H1 (cell line): ENCODE measurements at regions not wholly inside any gene's neighbourhood (a gene's known extent, or its start where the extent isn't known, plus 50 kb on each side); places are given as distances from the start of the nearest gene placed in this dataset.

Experiments
- CTCF ChIA-PET: fragments of 300-600 bp; sonication (Branson Sonifier 250); formaldehyde crosslinking; loops from one replicate; lab custom pipeline; 2021; ENCODE audit not compliant: partially characterized antibody; lab: Charles Lee
- POLR2A ChIA-PET: fragments of 300-600 bp; sonication (Branson Sonifier 250); formaldehyde crosslinking; loops from one replicate; lab custom pipeline; 2021; ENCODE audit warnings: inconsistent platforms; ENCODE audit not compliant: partially characterized antibody; lab: Charles Lee
- DNase-seq, 2 experiments: peaks; one replicate each; pipeline versions ENCODE4 v3.0.0 to v3.0.0-alpha.2; 2010 to 2022; ENCODE audit warnings: low spot score in 2 of 2, low read depth in 1 of 2, mixed read lengths in 1 of 2
- FAIRE-seq: peaks from 2 replicates; lab custom pipeline; 2011; peaks lifted over from hg19 to GRCh38; lab: Jason Lieb, UNC
- H2AFZ ChIP-seq: 2 replicates; pipeline ENCODE4 v1.8.1; 2012; ENCODE audit warnings: low read length, inconsistent platforms
- H2AK5ac ChIP-seq: 2 replicates; pipeline ENCODE4 v1.6.1; 2013; ENCODE audit warnings: low read depth, low read length
- H2BK120ac ChIP-seq: replicated peaks from 2 replicates; pipeline ENCODE3; 2013; ENCODE audit warnings: low read depth, low read length, inconsistent platforms
- H2BK12ac ChIP-seq: 2 replicates; pipeline ENCODE4 v1.6.1; 2013; ENCODE audit warnings: low read depth, low read length
- H2BK15ac ChIP-seq: 2 replicates; pipeline ENCODE4 v1.6.1; 2013; ENCODE audit warnings: low read length
- H2BK20ac ChIP-seq: 2 replicates; pipeline ENCODE4 v1.6.1; 2013; ENCODE audit warnings: low read length
- H2BK5ac ChIP-seq: 2 replicates; pipeline ENCODE4 v1.6.1; 2013; ENCODE audit warnings: low read depth, low read length
- H3K14ac ChIP-seq: 2 replicates; pipeline ENCODE4 v1.6.1; 2013; ENCODE audit warnings: inconsistent platforms; ENCODE audit not compliant: insufficient read length
- H3K18ac ChIP-seq: 2 replicates; pipeline ENCODE4 v1.6.1; 2013; ENCODE audit warnings: low read length; ENCODE audit errors: extremely low read depth
- H3K23ac ChIP-seq: 2 replicates; pipeline ENCODE4 v1.6.1; 2013; ENCODE audit warnings: inconsistent platforms; ENCODE audit not compliant: insufficient read length
- H3K23me2 ChIP-seq: 2 replicates; pipeline ENCODE4 v1.6.1; 2013; ENCODE audit warnings: low read depth, low read length
- H3K27ac ChIP-seq: 2 replicates; pipeline ENCODE4 v1.6.1; 2011; ENCODE audit warnings: low read depth, low read length, inconsistent platforms
- H3K27me3 ChIP-seq, 4 experiments: replicated peaks in 1 of 4; 1 replicate in 1 of 4; 2 replicates in 3 of 4; pipeline versions ENCODE4 v1.6.1 to v1.8.1; 2011 to 2013; ENCODE audit warnings: low read length in 3 of 4, mild to moderate bottlenecking in 3 of 4, inconsistent platforms in 2 of 4, mixed read lengths in 2 of 4, moderate library complexity in 1 of 4; ENCODE audit not compliant: control insufficient read depth in 3 of 4, insufficient read depth in 3 of 4; ENCODE audit errors: extremely low read depth in 1 of 4
- H3K36me3 ChIP-seq, 4 experiments: 2 replicates each; pipeline versions ENCODE4 v1.6.1 to v1.8.1; 2011 to 2013; ENCODE audit warnings: mild to moderate bottlenecking in 4 of 4, low read length in 3 of 4, moderate library complexity in 2 of 4, control low read depth in 1 of 4, inconsistent platforms in 1 of 4; ENCODE audit not compliant: insufficient read depth in 4 of 4, control insufficient read depth in 2 of 4
- H3K4ac ChIP-seq: replicated peaks from 2 replicates; pipeline ENCODE3; 2013; ENCODE audit warnings: low read length, low read depth, mixed read lengths, inconsistent platforms; ENCODE audit not compliant: insufficient read length
- H3K4me1 ChIP-seq, 4 experiments: replicated peaks in 1 of 4; 1 replicate in 1 of 4; 2 replicates in 3 of 4; pipeline versions ENCODE4 v1.6.1 to v1.8.1; 2011 to 2013; ENCODE audit warnings: low read length in 3 of 4, inconsistent platforms in 2 of 4, mixed read lengths in 1 of 4; ENCODE audit not compliant: insufficient read depth in 4 of 4, control insufficient read depth in 3 of 4
- H3K4me2 ChIP-seq, 2 experiments: 2 replicates each; pipeline versions ENCODE4 v1.6.1 to v1.8.1; 2011 to 2013; ENCODE audit warnings: low read depth in 2 of 2, low read length in 2 of 2, control low read depth in 1 of 2, inconsistent platforms in 1 of 2, mild to moderate bottlenecking in 1 of 2; ENCODE audit not compliant: insufficient read depth in 1 of 2
- H3K4me3 ChIP-seq, 4 experiments: fragments of 200-600, 300-600 bp in 1 of 4; sonication (generic), shearing (Covaris generic), sonication (Bioruptor Twin) in 1 of 4; 2 replicates each; pipeline versions ENCODE4 v1.5.1 to v1.8.1; 2011 to 2016; ENCODE audit warnings: low read length in 4 of 4, low read depth in 3 of 4, control low read depth in 2 of 4, inconsistent platforms in 2 of 4, mild to moderate bottlenecking in 2 of 4, mixed read lengths in 1 of 4, moderate library complexity in 1 of 4; ENCODE audit not compliant: insufficient read depth in 2 of 4; ENCODE audit errors: extremely low read depth in 1 of 4
- H3K56ac ChIP-seq: replicated peaks from 2 replicates; pipeline ENCODE3; 2013; ENCODE audit warnings: low read depth, mild to moderate bottlenecking, mixed read lengths, low read length, inconsistent platforms; ENCODE audit not compliant: insufficient read length
- H3K79me1 ChIP-seq: 2 replicates; pipeline ENCODE4 v1.6.1; 2013; ENCODE audit warnings: low read depth, low read length, control low read depth
- H3K79me2 ChIP-seq, 2 experiments: 2 replicates each; pipeline versions ENCODE4 v1.6.1 to v1.8.1; 2012 to 2013; ENCODE audit warnings: low read length in 2 of 2, mild to moderate bottlenecking in 2 of 2, inconsistent platforms in 1 of 2; ENCODE audit not compliant: insufficient read depth in 2 of 2, control insufficient read depth in 1 of 2
- H3K9ac ChIP-seq, 4 experiments: replicated peaks in 1 of 4; 1 replicate in 1 of 4; 2 replicates in 3 of 4; pipeline versions ENCODE4 v1.6.1 to v1.8.1; 2011 to 2013; ENCODE audit warnings: low read depth in 3 of 4, low read length in 3 of 4, control low read depth in 2 of 4, mild to moderate bottlenecking in 2 of 4, moderate library complexity in 2 of 4, inconsistent platforms in 1 of 4; ENCODE audit errors: extremely low read depth in 1 of 4
- H3K9me3 ChIP-seq, 2 experiments: 2 replicates each; pipeline versions ENCODE4 v1.6.1 to v1.8.1; 2012 to 2013; ENCODE audit warnings: mild to moderate bottlenecking in 2 of 2, moderate library complexity in 2 of 2, control low read depth in 1 of 2, inconsistent platforms in 1 of 2, low read depth in 1 of 2, low read length in 1 of 2, mixed read lengths in 1 of 2; ENCODE audit not compliant: insufficient read depth in 2 of 2
- H4K20me1 ChIP-seq, 2 experiments: replicated peaks in 1 of 2; 2 replicates each; pipeline versions ENCODE3 to v1.8.1; 2011 to 2013; ENCODE audit warnings: inconsistent platforms in 2 of 2, low read length in 2 of 2, mild to moderate bottlenecking in 1 of 2; ENCODE audit not compliant: insufficient read depth in 2 of 2, control insufficient read depth in 1 of 2
- H4K5ac ChIP-seq: 2 replicates; pipeline ENCODE4 v1.6.1; 2013; ENCODE audit warnings: low read length, low read depth, mixed read lengths, inconsistent platforms; ENCODE audit not compliant: insufficient read length
- H4K8ac ChIP-seq: 2 replicates; pipeline ENCODE4 v1.8.0; 2013; ENCODE audit warnings: mild to moderate bottlenecking, moderate library complexity, low read length, inconsistent platforms; ENCODE audit not compliant: insufficient read depth; ENCODE audit errors: extremely low read depth
- H4K91ac ChIP-seq: replicated peaks from 2 replicates; pipeline ENCODE3; 2013; ENCODE audit warnings: low read length, mixed read lengths, inconsistent platforms; ENCODE audit not compliant: insufficient read length
- KDM1A ChIP-seq: fragments of 200-600, 300-600 bp; sonication (generic); IDR thresholded peaks from 2 replicates; pipeline ENCODE4 v1.7.1; 2016; ENCODE audit warnings: mild to moderate bottlenecking, low read length, borderline replicate concordance
- MAFK ChIP-seq: IDR thresholded peaks from 2 replicates; pipeline ENCODE4 v1.6.1; 2012; ENCODE audit warnings: low read depth, mild to moderate bottlenecking, improper control_type of control experiment, low read length
- RAD21 ChIP-seq, 2 experiments: IDR thresholded peaks in 1 of 2; conservative IDR thresholded peaks in 1 of 2; 2 replicates each; pipeline ENCODE4 v1.6.1; 2011; ENCODE audit warnings: low read depth in 2 of 2, low read length in 2 of 2, improper control_type of control experiment in 1 of 2, inconsistent platforms in 1 of 2, mild to moderate bottlenecking in 1 of 2, moderate library complexity in 1 of 2
- TAF7 ChIP-seq: optimal IDR thresholded peaks from 2 replicates; pipeline ENCODE3; 2011; ENCODE audit warnings: low read depth, mild to moderate bottlenecking, inconsistent platforms, low read length, moderate library complexity, borderline replicate concordance
- WGBS, 2 experiments: shearing (Covaris generic) in 1 of 2; methylation state at CpG; one replicate each; pipeline versions ENCODE4 v1.1.6 to v1.1.7; 2013 to 2015; ENCODE audit warnings: low lambda C conversion rate in 2 of 2, mixed read lengths in 2 of 2, inconsistent platforms in 1 of 2, low coverage in 1 of 2, missing lambda C conversion rate in 1 of 2; ENCODE audit not compliant: insufficient replicate concordance in 2 of 2, insufficient coverage in 1 of 2, insufficient read length in 1 of 2; ENCODE audit errors: extremely low coverage in 1 of 2, missing lambda C conversion rate in 1 of 2; 5-methylcytosine and 5-hydroxymethylcytosine counted together

DNA sequence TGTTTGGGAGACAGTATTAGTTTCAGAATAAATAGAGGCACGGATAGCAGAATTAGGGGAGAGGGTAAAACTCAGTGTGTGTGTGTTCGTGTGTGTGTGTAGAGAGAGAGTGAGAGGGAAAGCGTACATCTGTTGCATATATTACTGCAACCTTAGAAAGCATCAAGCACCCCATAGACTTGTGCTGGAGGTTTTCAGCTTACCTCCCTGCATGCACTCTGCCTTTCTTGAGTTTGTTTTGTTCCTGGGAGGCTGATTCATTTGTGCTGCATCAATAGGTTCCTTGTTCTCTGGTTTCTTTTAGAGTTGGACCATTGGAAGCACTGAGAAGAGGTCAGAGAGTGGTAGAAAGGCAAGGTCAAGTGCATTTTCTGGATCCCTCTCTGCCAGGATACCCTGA is 104.4 kb upstream of the KCNK1 start:
- Histone ChIP-seq H3K4me2 (no peak overlapping the region), H3K36me3 (no peaks in the 10 kb centered on the region), H4K8ac (no peak overlapping the region), H3K9me3 (no peaks in the 10 kb centered on the region), H3K18ac (no peak overlapping the region), H3K56ac (peak overlapping the region; percentile 42), H4K20me1 (no peaks in the 10 kb centered on the region), H3K27me3 (no peaks in the 10 kb centered on the region), H2BK5ac (no peak overlapping the region), H3K4ac (no peak overlapping the region), H4K5ac (no peak overlapping the region), H2AFZ (peak overlapping the region; percentile 90), H2BK12ac (no peak overlapping the region), H3K79me1 (no peaks in the 10 kb centered on the region), H3K79me2 (no peaks in the 10 kb centered on the region), H2AK5ac (no peak overlapping the region), H3K23ac (no peak overlapping the region), H3K4me3 (no peak overlapping the region), H2BK20ac (no peak overlapping the region), H3K4me1 (no peaks in the 10 kb centered on the region), H3K27ac (no peak overlapping the region), H2BK15ac (no peak overlapping the region), H3K9ac (no peak overlapping the region), H3K23me2 (no peaks in the 10 kb centered on the region), H3K14ac (no peak overlapping the region), H4K91ac (no peak overlapping the region), H2BK120ac (no peak overlapping the region)
- POLR2A ChIA-PET = no interaction called here
- CTCF ChIA-PET = interaction anchor here (3.5 kb wide), 1 partner anchor 9 kb away, joined by 21 read pairs; no protein-coding TSS in a partner anchor
- WGBS, 2 experiments = 69% methylated on average over 3 of the region's 3 CpGs; no CpG with 5 or more reads in 1 of the 2 experiments
- DNase-seq = no peak
- no peak for FAIRE-seq
- no peak for TF ChIP-seq RAD21 (IDR thresholded peaks at IDR 0.05 in 1 of 2, conservative IDR thresholded peaks at IDR 0.05 in 1 of 2; ENCODE audit: low read depth in 2 of 2, low read length in 2 of 2)
- no peak for TF ChIP-seq TAF7
- no peak for TF ChIP-seq MAFK
- no peak for TF ChIP-seq KDM1A
